Sigmoid colon (tissue), 4 donors: ENCODE measurements at regions not wholly inside any gene's neighbourhood (a gene's known extent, or its start where the extent isn't known, plus 50 kb on each side); places are given as distances from the start of the nearest gene placed in this dataset.

Experiments
- CTCF ChIP-seq, 4 experiments: fragments of 450-650 bp in 3 of 4; fragments of 200-600 bp in 1 of 4; IDR thresholded peaks; one replicate each; pipeline ENCODE4 v1.5.1; 2016 to 2019; ENCODE audit warnings: antibody characterized with exemption in 4 of 4, mild to moderate bottlenecking in 3 of 4, moderate library complexity in 2 of 4
- POLR2AphosphoS5 ChIP-seq, 4 donors: sonication (generic); formaldehyde crosslinking; IDR thresholded peaks; one replicate each; pipeline ENCODE4 v1.6.1; 2017; ENCODE audit warnings: antibody characterized with exemption in 4 of 4

GRCh38 chr3:94821241-94821640 is 758.4 kb downstream of the NSUN3 start:
- TF ChIP-seq CTCF (IDR thresholded peaks at IDR 0.05) = no peak
- TF ChIP-seq POLR2AphosphoS5 (IDR thresholded peaks at IDR 0.05) = no peak
